GM21367 (cell line): ENCODE measurements at regions not wholly inside any gene's neighbourhood (a gene's known extent, or its start where the extent isn't known, plus 50 kb on each side); places are given as distances from the start of the nearest gene placed in this dataset.
"Not testable (repeated sequence)": the region's sequence is repeated elsewhere in the genome, so short reads cannot be mapped to it uniquely, and the experiment has no call there.

Experiments
- ATAC-seq: cut with Tn5 transposase; IDR thresholded peaks from one replicate; pipeline ENCODE4 v1.9.1; 2021; ENCODE audit not compliant: unreplicated experiment

DNA sequence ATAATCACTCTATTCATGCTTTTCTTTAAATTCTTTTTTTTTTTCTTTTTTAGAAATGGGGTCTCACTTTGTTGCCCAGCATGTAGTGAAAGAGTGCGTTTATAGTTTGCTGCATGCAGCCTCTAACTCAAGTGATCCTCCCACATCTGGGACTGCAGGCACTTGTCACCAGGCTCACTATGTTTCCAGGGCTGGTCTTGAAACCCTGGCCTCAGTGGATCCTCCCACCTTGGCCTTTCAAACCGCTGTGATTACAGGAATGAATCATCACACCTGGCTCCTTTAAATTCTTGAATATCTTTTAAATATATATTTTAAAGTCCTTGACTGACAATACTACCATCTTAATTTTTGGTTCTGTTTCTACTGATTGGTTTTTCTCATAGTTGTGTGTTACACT is 591.6 kb upstream of the KCND2 start:
- ATAC-seq = no peak

DNA sequence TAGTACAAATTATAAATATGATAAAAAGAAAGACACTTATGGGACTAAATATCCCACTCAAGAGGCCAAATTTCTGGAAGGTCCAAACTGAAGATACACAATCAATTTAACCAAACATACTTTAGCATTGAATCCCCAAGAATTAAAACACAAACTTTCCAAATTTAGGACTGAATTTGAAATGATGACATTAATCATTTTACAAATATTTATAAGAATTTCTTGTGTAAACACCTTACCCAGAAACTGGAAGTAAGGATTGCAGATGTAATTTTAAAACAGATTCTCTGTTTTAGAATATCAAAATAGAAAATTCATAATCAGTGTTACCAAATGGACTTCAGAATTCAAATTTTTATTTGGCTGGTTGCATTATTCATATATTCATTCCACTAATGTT is 588.2 kb upstream of the KCND2 start:
- no peak for ATAC-seq

- no peak for ATAC-seq
These were observed 587.1 kb upstream of the KCND2 start for GRCh38 chr7:119685906-119686305.

GRCh38 chr7:119688831-119689230 is 584.1 kb upstream of the KCND2 start:
- no peak for ATAC-seq

GRCh38 chr7:119692541-119692940 is 580.4 kb upstream of the KCND2 start:
- no peak for ATAC-seq

- ATAC-seq = no peak
These were observed 578.5 kb upstream of the KCND2 start for GRCh38 chr7:119694506-119694905.

- ATAC-seq = no peak
These were observed 576.6 kb upstream of the KCND2 start for GRCh38 chr7:119696336-119696735.

GRCh38 chr7:119703895-119704294 is 569.1 kb upstream of the KCND2 start:
- no peak for ATAC-seq

DNA sequence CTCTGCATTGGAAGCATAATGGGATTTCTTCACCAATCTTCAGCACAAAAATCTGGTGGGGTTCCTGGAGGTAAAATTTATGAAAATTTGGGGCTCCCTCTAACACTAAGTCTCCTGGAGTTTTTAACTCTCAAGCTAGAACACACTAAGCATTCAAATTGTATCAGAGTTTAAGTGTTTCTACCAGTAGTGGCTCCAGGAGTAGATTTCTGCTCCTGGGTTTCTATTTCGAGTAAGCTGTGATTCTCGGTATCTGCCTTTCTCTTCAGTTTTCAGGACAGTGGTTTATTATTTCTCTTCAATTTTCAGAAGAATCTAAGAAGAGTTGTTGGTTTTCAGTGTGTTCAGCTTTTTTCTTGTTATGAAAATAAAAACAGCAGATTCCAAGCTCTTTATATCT is 566.4 kb upstream of the KCND2 start:
- ATAC-seq = no peak

DNA sequence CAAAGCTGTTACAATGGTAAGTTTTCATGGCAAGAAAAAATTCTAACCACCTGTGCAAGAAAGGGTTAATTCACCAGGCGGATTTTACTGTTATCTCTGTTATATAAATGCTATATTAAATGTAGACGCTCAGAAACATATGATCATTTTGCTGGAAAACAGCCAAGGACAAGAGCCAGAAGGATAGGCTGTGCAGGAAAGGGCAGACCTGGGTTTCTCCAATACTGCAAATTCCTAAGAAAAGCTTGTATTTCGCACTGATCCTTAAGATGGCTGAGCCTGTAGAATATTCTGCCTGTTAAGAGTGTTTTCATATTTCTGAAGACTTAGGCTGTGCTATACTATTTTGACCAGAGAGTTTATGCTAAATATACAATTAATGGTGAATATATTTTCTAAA is 564.1 kb upstream of the KCND2 start:
- ATAC-seq = no peak

- no peak for ATAC-seq
These were observed 561.9 kb upstream of the KCND2 start for GRCh38 chr7:119711104-119711503.

DNA sequence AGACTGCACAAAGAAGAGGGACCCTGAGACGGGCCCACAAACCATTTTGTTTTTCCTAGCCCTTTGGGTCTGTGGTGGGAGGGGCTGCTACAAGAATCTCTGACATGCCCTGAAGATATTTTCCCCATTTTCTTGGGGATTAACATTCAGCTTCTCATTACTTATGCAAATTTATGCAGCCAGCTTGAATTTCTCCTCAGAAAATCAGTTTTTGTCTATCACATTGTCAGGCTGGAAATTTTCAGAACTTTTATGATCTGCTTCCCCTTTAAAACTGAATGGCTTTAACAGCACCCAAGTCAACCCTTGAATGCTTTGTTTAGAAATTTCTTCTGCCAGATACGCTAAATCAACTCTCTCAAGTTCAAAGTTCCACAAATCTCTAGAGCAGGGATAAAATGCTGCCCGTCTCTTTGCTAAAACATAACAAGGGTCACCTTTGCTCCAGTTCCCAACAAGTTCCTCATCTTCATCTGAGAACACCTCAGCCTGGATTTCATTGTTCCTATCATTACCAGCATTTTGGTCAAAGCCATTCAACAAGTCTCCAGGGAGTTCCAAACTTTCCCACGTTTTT is 560.0 kb upstream of the KCND2 start:
- no peak for ATAC-seq

GRCh38 chr7:119713606-119714005 is 559.4 kb upstream of the KCND2 start:
- no peak for ATAC-seq

DNA sequence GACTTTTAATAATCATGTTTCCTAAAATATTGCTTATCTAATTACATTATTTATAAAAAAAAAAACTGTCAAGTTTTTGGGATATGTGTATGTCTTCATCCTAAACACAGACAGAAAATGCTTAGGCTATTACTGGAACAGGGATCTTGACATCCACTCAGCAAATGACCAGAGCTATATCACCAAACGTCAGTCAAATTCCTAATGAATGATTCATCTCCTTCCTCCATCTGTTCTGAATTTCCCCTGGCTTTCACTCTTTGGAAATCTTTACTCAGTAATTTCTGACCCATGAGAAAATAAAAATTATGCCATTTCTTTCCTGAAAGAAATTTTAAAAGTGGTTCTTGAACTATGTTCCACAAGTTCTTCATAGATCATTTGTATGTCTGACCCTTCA is 552.4 kb upstream of the KCND2 start:
- ATAC-seq = no peak

DNA sequence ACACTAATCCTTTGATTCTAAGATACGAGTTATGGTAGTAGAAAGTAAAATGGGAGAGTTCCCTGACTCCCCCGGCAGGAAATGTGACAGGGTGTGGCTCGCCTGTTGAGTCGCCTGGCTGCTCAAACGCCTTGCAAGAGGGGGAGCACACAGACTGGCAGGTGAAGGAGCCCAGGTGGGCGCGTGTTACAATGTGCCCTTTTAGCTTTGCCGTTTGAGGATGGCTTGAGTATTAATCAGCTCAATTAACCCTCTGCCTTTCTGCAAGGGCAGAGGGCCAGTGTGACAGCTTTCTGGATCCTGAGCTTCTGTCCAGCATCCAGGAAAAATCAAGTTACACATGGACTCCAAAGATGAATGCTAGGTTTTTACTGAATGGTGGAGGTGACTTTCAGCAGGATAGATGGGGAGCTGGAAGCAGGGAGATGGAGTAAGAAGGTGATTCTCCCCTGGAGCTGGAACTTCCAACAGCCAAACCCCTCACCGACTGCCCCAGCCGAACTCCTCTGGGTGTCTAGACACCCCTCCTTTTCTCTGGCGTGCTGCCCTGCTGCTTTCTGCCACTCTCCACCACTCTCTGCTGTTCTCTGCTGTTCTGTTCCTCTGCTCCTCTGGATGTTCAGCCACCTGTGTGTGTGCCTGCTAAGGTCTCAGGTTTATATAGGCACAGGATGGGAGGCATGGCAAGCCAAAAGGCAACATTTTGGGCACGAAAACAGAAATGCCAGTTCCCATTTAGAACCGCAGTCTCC is 548.8 kb upstream of the KCND2 start:
- ATAC-seq = no peak

- no peak for ATAC-seq
These were observed 539.7 kb upstream of the KCND2 start for GRCh38 chr7:119733127-119733879.

DNA sequence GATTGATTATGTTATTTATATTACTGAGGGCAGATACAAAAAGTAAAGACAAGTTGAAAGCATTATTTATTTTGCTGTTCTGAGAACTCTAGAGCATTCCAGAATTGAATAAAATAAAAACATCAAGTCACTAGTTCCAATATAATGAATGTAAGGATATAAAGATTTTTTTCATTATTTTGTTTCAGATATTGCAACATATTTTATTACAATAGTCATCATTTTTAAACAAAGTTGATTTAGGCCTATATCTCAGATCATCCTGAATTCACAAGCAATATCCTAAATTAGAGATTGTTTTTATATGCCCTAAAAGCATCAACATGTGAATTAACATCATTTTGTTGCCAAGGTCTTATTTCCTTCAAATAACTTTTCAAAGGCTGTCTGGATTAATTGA is 535.6 kb upstream of the KCND2 start:
- no peak for ATAC-seq

DNA sequence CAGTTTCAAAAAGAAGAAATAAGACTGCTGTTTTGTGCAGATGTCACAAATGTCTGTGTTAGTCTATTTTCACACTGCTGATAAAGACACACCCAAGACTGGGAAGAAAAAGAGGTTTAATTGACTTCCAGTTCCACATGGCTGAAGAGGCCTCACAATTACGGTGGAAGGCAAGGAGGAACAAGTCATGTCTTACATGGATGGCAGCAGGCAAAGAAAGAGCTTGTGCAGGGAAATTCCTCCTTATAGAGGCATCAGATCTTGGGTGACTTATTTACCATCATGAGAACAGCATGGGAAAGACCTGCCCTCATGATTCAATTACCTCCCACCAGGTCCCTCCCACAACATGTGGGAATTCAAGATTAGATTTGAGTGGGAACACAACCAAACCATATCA is 527.7 kb upstream of the KCND2 start:
- ATAC-seq = not testable (repeated sequence)

DNA sequence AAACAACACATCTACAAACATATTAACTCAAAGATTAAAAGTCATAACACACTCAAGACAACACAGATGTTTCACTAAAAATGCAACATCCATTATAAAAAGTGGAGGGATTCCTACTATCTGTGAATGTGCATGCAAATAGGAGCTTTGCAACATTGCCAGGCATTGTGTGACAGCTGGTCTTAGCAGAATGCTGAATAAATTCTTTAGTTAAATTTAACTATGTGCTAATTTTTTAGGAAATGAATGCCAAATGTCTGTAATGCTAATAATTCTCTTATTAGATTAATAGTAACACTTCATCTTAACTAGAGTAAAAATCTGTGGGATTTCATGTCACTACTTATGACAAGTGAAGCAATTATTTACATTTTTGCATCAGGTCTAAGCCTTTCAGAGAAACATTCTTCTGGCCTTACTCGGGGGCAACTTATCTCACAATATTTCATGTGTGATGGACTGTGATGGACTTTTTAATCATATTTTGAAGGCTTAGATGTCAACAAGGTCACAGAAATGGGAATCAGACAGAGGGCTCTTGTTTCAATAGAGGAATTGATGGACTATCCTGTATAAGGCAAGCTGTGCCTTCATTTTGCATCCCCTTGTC is 524.6 kb upstream of the KCND2 start:
- no peak for ATAC-seq

- no peak for ATAC-seq
These were observed 524.0 kb upstream of the KCND2 start for GRCh38 chr7:119748991-119749390.

DNA sequence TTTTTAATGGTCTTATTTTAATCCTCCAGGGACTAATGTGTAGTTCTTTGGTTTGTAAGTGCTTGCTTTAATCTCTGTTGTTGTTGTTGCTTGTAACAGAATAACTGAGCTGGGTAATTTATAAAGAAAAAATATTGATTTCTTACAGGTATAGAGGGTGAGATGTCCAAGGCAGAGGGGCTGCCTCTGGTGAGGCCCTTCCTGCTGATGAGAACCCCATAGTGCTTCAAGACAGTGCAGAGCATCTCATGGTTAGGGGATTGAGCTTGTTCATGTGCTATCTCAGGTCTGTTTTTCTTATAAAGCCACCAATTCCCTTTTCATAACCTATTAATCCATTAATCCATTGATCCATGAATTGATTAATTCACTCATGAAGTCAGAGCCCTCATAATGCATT is 516.3 kb upstream of the KCND2 start:
- ATAC-seq = no peak

DNA sequence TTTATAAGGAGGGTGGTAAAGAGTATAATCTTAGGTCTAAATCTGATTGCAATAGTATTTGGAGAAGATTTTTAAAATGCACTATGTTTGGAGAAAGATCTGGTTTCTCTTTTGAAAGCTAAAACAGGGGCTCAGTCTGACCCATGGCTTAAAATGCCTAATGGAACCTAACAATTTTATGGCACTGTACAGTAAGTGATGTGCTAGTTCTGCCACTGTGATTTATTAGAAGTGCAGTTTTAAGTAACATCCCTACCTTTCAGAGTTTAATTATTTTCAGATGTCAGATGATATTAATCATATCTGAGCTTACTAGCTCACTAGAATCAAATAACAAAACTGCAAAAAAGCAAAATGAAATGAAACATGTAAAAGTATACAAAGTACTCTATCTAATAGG is 514.7 kb upstream of the KCND2 start:
- ATAC-seq = no peak
